Brain microvascular endothelial cell (primary cell): ENCODE measurements at regions not wholly inside any gene's neighbourhood (a gene's known extent, or its start where the extent isn't known, plus 50 kb on each side); places are given as distances from the start of the nearest gene placed in this dataset.

ENCODE experiments used
- DNase-seq: peaks from one replicate; pipeline ENCODE4 v3.0.0-alpha.2; 2020
- H3K27ac ChIP-seq: fragments of 250-450 bp; sonication (Bioruptor Pico); 2 replicates; pipeline ENCODE4 v1.5.1; 2020; ENCODE audit warnings: mild to moderate bottlenecking, moderate library complexity
- H3K27me3 ChIP-seq: fragments of 250-450 bp; sonication (Bioruptor Pico); replicated peaks from 2 replicates; pipeline ENCODE4 v1.5.1; 2020; ENCODE audit warnings: mild to moderate bottlenecking
- H3K36me3 ChIP-seq: fragments of 250-450 bp; sonication (Bioruptor Pico); replicated peaks from 2 replicates; pipeline ENCODE4 v1.5.1; 2020; ENCODE audit warnings: mild to moderate bottlenecking
- H3K4me3 ChIP-seq: 2 replicates; pipeline ENCODE4 v1.5.1; 2011; ENCODE audit warnings: low read depth, mild to moderate bottlenecking, control low read depth, low read length, moderate library complexity
- CTCF ChIP-seq: IDR thresholded peaks from 2 replicates; pipeline ENCODE4 v1.5.1; 2011; ENCODE audit warnings: low read depth, mild to moderate bottlenecking, moderate library complexity, low read length, control low read depth, inconsistent platforms; ENCODE audit errors: missing control alignments
- in situ Hi-C: cut with HindIII; loops from 2 replicates; pipeline ENCODE4 v1.10.0; 2017; ENCODE audit warnings: low sequenced_read_pairs, low pct_ligation_motif_present

- Histone ChIP-seq H3K36me3 (no peaks in the 10 kb centered on the region), H3K27me3 (no peaks in the 10 kb centered on the region), H3K4me3 (no peak overlapping the region), H3K27ac (peak overlapping the region; percentile 70)
- TF ChIP-seq CTCF: peak; percentile 42
- in situ Hi-C loops: no loop called here
- DNase-seq: peak; percentile 60
These were observed 102.9 kb downstream of the BOD1 start for GRCh38 chr5:173513521-173513991.

GRCh38 chr5:173512637-173513435 lies 103.6 kb downstream of the BOD1 start:
- no peaks in the 10 kb centered on the region for H3K36me3 ChIP-seq
- in situ Hi-C loops: no loop called here
- H3K4me3 ChIP-seq: no peak overlapping the region
- peak overlapping the region; percentile 70 for H3K27ac ChIP-seq
- DNase-seq: no peak
- TF ChIP-seq CTCF: no peak
- no peaks in the 10 kb centered on the region for H3K27me3 ChIP-seq

- H3K27ac ChIP-seq: no peak overlapping the region
- H3K36me3 ChIP-seq: no peaks in the 10 kb centered on the region
- H3K27me3 ChIP-seq: no peaks in the 10 kb centered on the region
- in situ Hi-C loops: no loop called here
- TF ChIP-seq CTCF: no peak
- H3K4me3 ChIP-seq: no peak overlapping the region
- DNase-seq: no peak
These were observed 107.4 kb downstream of the BOD1 start for GRCh38 chr5:173509060-173509459.

GRCh38 chr5:173507171-173507570 lies 109.3 kb downstream of the BOD1 start:
- no peak for DNase-seq
- in situ Hi-C loops: no loop called here

GRCh38 chr5:173505634-173506033 lies 110.8 kb downstream of the BOD1 start:
- no peak overlapping the region for H3K4me3 ChIP-seq
- H3K27me3 ChIP-seq: no peaks in the 10 kb centered on the region
- H3K27ac ChIP-seq: no peak overlapping the region
- no peak for DNase-seq
- in situ Hi-C loops: no loop called here
- H3K36me3 ChIP-seq: no peaks in the 10 kb centered on the region
- no peak for TF ChIP-seq CTCF

More at GRCh38 chr5:173507171-173507570, 109.3 kb downstream of the BOD1 start:
- H3K36me3 ChIP-seq: no peaks in the 10 kb centered on the region
- H3K27ac ChIP-seq: no peak overlapping the region
- TF ChIP-seq CTCF: no peak
- no peak overlapping the region for H3K4me3 ChIP-seq
- no peaks in the 10 kb centered on the region for H3K27me3 ChIP-seq
